Brain pericyte (primary cell): ENCODE measurements at regions not wholly inside any gene's neighbourhood (a gene's known extent, or its start where the extent isn't known, plus 50 kb on each side); places are given as distances from the start of the nearest gene placed in this dataset.
"Not testable (repeated sequence)": the region's sequence is repeated elsewhere in the genome, so short reads cannot be mapped to it uniquely, and the experiment has no call there.

Experiments used
- DNase-seq: peaks from one replicate; pipeline ENCODE4 v3.0.0-alpha.2; 2012; ENCODE audit warnings: low read depth, low spot score

DNA sequence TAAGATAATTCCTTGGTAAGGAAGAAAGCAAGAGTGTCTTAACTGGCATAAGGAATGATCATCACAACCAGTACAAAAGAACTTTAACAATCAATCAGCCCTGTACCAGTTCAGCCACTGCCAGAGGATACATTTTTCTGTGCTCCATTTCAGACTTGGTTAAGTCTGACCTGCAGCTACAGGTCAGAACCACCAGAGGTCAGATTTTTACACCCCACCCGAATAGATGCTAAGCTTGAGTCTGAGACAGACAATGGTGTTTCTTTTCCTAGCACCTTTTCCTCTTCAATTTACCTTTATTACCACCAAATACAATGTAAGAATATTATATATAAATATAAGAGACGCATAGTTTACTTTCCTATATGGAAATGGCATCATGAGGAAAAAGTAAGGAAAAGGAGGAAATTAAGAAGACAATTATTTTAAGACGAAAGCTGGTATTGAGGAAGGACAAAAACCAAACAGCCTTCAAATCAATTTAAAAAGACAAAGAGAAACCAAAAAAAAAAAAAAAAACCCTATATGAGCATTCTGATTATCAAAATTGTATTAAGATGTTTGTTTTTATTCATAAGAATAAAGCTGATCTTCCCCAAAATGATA is 215.3 kb upstream of the TTC29 start:
- DNase-seq = no peak

GRCh38 chr4:147163311-147163710 is 217.6 kb upstream of the TTC29 start:
- DNase-seq = no peak

GRCh38 chr4:147168200-147168599 is 222.5 kb upstream of the TTC29 start:
- not testable (repeated sequence) for DNase-seq

DNA sequence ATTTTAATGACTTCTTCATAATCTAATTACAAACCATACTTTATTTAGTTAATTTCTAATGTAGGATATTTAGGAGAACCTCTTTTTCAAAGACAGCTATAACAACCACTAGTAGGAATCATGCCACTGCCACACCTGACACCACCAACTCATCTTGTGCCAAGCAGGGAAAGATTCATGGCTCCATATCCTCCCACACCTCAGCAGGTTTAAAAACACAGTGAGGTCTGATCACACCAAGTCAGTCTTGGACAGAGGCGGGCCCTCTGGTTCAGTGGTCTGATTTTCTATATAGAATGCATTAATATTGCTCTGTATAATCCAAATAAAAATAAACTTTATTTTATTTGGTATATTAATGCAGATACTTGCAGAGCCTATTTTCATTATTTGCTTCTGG is 227.7 kb upstream of the TTC29 start:
- DNase-seq = no peak

- no peak for DNase-seq
These were observed 228.3 kb upstream of the TTC29 start for GRCh38 chr4:147173797-147174432.

- no peak for DNase-seq
These were observed 228.9 kb upstream of the TTC29 start for GRCh38 chr4:147174591-147174990.

DNA sequence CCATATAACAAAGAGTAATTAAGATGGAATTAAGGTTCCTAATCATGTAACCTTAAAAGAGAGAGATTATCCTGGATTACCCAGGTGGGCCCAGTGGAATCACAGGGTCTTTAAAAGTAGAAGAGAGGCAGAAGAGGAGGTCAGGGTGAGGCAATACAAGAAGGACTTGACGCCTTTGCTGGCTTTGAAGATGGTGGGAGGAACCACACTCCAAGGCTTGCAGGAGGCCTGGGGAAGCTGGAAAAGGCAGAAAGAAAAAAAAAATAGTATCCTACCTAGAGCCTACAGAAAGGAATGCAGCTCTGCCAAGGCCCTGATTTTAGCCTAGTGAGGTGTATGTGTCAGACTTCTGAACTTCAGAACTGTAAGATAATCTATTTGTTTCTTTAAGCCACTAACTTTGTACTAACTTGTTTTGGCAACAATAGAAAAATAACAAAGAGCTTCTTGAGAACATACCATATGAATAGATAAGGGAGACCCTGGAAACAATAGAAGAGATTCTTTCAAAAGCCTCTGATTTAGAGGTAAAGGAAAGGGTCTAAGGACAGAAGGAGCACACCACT is 229.9 kb upstream of the TTC29 start:
- DNase-seq = no peak

DNA sequence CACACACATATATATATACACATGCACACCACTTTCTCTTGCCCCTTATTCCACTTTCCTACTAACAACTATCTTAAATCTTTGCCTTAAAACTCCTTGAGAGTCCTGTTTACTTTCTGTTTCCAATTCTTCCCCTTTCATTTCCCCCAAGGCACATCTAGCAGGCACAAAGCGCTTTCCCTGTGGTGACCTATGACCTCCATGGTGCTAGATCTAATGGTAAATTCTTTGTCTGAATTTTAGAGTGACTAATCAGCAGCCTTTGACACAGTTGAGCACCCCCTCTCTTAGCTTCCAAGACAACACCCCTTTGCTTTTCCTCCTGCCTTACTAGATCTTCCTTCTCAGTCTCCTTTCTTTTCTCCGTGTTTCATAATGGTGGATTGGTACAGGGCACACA is 236.4 kb upstream of the TTC29 start:
- no peak for DNase-seq

- no peak for DNase-seq
These were observed 247.0 kb upstream of the TTC29 start for GRCh38 chr4:147192679-147193078.

GRCh38 chr4:147194114-147194513 is 248.4 kb upstream of the TTC29 start:
- DNase-seq = no peak

- DNase-seq = no peak
These were observed 248.9 kb upstream of the TTC29 start for GRCh38 chr4:147194604-147195003.

- DNase-seq = no peak
These were observed 249.7 kb upstream of the TTC29 start for GRCh38 chr4:147195386-147195785.

DNA sequence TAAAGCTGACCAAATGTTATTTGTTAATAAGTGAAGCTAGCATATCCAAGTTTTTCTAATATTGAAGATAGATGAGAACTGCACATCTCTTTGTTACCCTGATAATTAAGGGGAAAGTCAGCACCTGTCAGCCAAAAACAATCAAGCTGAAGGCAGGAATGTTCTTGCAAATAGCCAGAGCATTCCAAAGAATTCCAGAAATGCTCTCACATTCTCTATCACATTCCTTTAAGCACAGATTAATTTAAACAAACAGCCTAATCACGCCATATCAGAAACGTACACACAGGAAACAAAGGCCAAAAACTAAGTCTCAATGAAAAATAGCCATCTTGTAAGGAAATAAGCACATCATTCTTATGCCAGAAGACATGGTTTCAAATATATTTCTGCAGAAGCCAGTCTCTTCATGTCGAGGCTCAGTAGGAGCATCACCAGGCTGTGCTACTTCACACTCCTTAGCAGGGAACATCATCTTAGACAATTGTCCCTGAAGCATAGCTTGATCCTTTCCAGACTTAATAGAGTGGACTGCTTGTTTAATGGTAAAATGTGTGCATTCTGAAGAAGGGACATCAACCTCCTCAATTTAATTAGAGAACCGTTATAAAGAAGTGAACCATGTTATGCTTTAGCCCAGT is 252.9 kb upstream of the TTC29 start:
- DNase-seq = no peak

- no peak for DNase-seq
These were observed 255.4 kb upstream of the TTC29 start for GRCh38 chr4:147201016-147201415.

DNA sequence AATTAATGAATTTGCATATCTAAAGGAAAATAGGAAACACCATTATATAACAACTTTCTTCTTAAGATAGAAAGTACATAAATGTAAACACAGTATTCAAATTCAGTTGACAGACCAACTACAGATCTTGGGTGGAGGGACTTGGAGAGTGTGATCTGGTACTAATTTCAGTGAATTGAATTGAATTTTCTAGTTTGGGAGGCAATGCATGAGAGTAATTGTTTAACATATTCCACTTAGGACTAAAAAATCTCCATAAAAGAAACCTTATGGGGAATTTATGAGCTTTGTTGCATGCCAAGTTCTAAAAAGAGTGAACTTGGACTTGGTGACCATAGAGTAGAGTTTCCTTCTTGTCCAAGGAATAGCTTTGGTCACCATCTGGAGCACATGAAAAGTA is 261.1 kb upstream of the TTC29 start:
- DNase-seq = no peak

GRCh38 chr4:147207911-147208310 is 262.2 kb upstream of the TTC29 start:
- no peak for DNase-seq

DNA sequence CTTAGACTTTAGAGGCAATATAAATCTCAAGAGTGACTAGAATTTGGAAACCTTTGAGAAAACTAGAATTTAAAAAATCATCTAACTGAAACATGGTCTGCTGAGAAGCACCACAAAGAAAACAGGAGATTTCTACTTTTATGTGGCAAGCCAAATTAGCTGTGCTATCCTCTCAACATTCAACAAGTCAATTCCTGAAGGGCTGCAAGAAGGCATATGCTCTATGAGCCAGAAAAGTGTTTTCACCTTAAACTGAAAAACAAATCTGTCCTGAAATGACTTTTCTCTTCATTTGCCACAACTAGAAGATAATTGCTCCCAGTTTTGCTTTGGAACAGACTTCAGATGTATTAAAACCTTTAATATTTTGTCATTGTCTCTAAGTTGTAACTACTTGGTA is 263.2 kb upstream of the EDNRA start:
- no peak for DNase-seq

- DNase-seq = no peak
These were observed 261.8 kb upstream of the EDNRA start for GRCh38 chr4:147219145-147219544.

GRCh38 chr4:147220833-147221232 is 260.1 kb upstream of the EDNRA start:
- DNase-seq = no peak

- no peak for DNase-seq
These were observed 258.0 kb upstream of the EDNRA start for GRCh38 chr4:147222906-147223305.

- DNase-seq = no peak
These were observed 257.3 kb upstream of the EDNRA start for GRCh38 chr4:147223576-147223975.

GRCh38 chr4:147236806-147237205 is 244.1 kb upstream of the EDNRA start:
- DNase-seq = no peak

- no peak for DNase-seq
These were observed 236.1 kb upstream of the EDNRA start for GRCh38 chr4:147244786-147245185.
